ENCODE measurements at regions not wholly inside any gene's neighbourhood (a gene's known extent, or its start where the extent isn't known, plus 50 kb on each side); places are given as distances from the start of the nearest gene placed in this dataset.
A peak's percentile ranks its signal among the peaks of the same experiment; 100 is the strongest.

- Histone ChIP-seq H3K4me3 (no peak overlapping the region), H3K27ac (no peak overlapping the region), H3K27me3 (no peaks in the 10 kb centered on the region), H3K9me3 (no peaks in the 10 kb centered on the region), H3K4me1 (peaks cover 0 to 4% (median 0%) of the 10 kb centered on the region in 4 donors), H3K36me3 (no peaks in the 10 kb centered on the region)
- no peak for DNase-seq
- intact Hi-C loops (cut with DNase I): loop anchor here (10.0 kb wide), 1 partner anchor 67 kb away; no protein-coding TSS in a partner anchor
- WGBS, 2 donors: 65 to 80% methylated on average over 2 of the region's 2 CpGs
- TF ChIP-seq POLR2AphosphoS5 (IDR thresholded peaks at IDR 0.05) (no peak), POLR2A (IDR thresholded peaks at IDR 0.05) (no peak), EP300 (IDR thresholded peaks at IDR 0.05) (no peak)
Measured at GRCh38 chr18:48477348-48477747, 61.5 kb upstream of the CTIF start.

DNA sequence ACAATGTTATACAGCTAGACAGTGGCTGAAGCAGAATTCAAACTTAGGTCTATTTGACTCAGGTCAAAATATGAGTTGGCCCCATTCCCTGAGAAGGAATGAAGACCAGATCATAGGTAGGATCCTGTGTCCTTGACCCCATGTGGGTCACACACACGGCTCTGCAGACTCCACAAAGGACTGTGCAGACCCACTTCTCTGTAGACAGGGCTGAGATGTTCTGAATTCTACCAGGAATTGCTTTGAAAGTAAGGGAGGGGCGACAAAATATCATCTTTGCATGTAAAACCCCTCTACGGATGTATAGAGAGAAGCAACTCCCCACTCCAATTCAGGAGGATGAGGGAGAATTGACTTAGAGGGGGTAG lies 62.3 kb upstream of the CTIF start:
- H3K4me1 ChIP-seq: peaks cover 0 to 4% (median 0%) of the 10 kb centered on the region in 4 donors
- no peaks in the 10 kb centered on the region for H3K27me3 ChIP-seq
- DNase-seq: no peak
- intact Hi-C loops (cut with DNase I): loop anchor here (1.0 to 10.0 kb wide), 2 partner anchors 68 to 188 kb away; no protein-coding TSS in a partner anchor
- no peak overlapping the region for H3K27ac ChIP-seq
- H3K4me3 ChIP-seq: no peak overlapping the region
- 73 to 88% methylated on average over 3 of the region's 3 CpGs for WGBS, 2 donors
- no peaks in the 10 kb centered on the region for H3K9me3 ChIP-seq
- no peak for TF ChIP-seq POLR2A (IDR thresholded peaks at IDR 0.05)
- TF ChIP-seq POLR2AphosphoS5 (IDR thresholded peaks at IDR 0.05): no peak
- no peak for TF ChIP-seq EP300 (IDR thresholded peaks at IDR 0.05)
- TF ChIP-seq, protein P1, sequence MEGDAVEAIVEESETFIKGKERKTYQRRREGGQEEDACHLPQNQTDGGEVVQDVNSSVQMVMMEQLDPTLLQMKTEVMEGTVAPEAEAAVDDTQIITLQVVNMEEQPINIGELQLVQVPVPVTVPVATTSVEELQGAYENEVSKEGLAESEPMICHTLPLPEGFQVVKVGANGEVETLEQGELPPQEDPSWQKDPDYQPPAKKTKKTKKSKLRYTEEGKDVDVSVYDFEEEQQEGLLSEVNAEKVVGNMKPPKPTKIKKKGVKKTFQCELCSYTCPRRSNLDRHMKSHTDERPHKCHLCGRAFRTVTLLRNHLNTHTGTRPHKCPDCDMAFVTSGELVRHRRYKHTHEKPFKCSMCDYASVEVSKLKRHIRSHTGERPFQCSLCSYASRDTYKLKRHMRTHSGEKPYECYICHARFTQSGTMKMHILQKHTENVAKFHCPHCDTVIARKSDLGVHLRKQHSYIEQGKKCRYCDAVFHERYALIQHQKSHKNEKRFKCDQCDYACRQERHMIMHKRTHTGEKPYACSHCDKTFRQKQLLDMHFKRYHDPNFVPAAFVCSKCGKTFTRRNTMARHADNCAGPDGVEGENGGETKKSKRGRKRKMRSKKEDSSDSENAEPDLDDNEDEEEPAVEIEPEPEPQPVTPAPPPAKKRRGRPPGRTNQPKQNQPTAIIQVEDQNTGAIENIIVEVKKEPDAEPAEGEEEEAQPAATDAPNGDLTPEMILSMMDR (IDR thresholded peaks at IDR 0.05): no peak
- H3K36me3 ChIP-seq: no peaks in the 10 kb centered on the region

- Histone ChIP-seq H3K36me3 (no peaks in the 10 kb centered on the region), H3K27ac (no peak overlapping the region), H3K4me3 (no peak overlapping the region), H3K27me3 (no peaks in the 10 kb centered on the region), H3K9me3 (no peaks in the 10 kb centered on the region), H3K4me1 (peaks cover 0 to 4% (median 0%) of the 10 kb centered on the region in 4 donors)
- intact Hi-C loops (cut with DNase I): loop anchor here (1.0 to 10.0 kb wide), 2 partner anchors 69 to 188 kb away; no protein-coding TSS in a partner anchor
- TF ChIP-seq POLR2AphosphoS5 (IDR thresholded peaks at IDR 0.05) (peak in 1 of 4 donors; percentile 11), POLR2A (IDR thresholded peaks at IDR 0.05) (no peak)
- TF ChIP-seq, protein P1 (IDR thresholded peaks at IDR 0.05): peak; percentile 43 to 88 (median 78)
- DNase-seq: no peak
- 30 to 41% methylated on average over 8 of the region's 8 CpGs for WGBS, 2 donors
Measured at GRCh38 chr18:48475635-48476549, 62.9 kb upstream of the CTIF start.

GRCh38 chr18:48473816-48474215 lies 64.6 kb upstream of the ZBTB7C start:
- no peak overlapping the region for H3K27ac ChIP-seq
- DNase-seq: no peak
- TF ChIP-seq, protein P1 (IDR thresholded peaks at IDR 0.05): no peak
- no peak for TF ChIP-seq POLR2A (IDR thresholded peaks at IDR 0.05)
- TF ChIP-seq POLR2AphosphoS5 (IDR thresholded peaks at IDR 0.05): no peak
- TF ChIP-seq EP300 (IDR thresholded peaks at IDR 0.05): no peak
- WGBS, 2 donors: 92 to 94% methylated on average over 1 of the region's 1 CpG
- intact Hi-C loops (cut with DNase I): loop anchor here (10.0 kb wide), 1 partner anchor 71 kb away; no protein-coding TSS in a partner anchor
- no peaks in the 10 kb centered on the region for H3K9me3 ChIP-seq
- no peaks in the 10 kb centered on the region for H3K27me3 ChIP-seq
- no peaks in the 10 kb centered on the region for H3K36me3 ChIP-seq
- no peak overlapping the region for H3K4me3 ChIP-seq
- H3K4me1 ChIP-seq: peaks cover 0 to 4% (median 0%) of the 10 kb centered on the region in 4 donors

DNA sequence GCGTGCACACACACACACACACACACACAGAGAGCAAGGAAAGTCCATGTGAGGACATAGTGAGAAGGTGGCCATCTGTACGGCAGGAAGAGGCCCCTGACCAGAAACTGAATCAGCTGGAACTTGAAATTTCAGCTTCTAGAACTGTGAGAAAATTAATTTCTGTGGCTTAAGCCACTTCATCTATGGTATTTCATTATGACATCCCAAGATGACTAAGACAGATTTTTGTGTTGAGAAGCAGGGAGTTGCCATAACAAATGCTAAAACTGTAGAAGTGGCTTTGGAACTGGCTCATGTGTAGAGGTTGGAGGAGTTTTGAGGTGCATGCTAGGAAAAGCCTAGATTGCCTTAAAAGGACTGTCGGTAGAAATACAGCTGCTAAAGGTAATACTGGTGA lies 63.4 kb upstream of the ZBTB7C start:
- Histone ChIP-seq H3K9me3 (no peaks in the 10 kb centered on the region), H3K4me1 (peaks cover 0 to 4% (median 0%) of the 10 kb centered on the region in 4 donors), H3K36me3 (no peaks in the 10 kb centered on the region), H3K4me3 (no peak overlapping the region), H3K27me3 (no peaks in the 10 kb centered on the region), H3K27ac (no peak overlapping the region)
- no peak for DNase-seq
- intact Hi-C loops (cut with DNase I): loop anchor here (10.0 kb wide), 1 partner anchor 72 kb away; no protein-coding TSS in a partner anchor
- no peak for TF ChIP-seq EP300 (IDR thresholded peaks at IDR 0.05)
- TF ChIP-seq, protein P1 (IDR thresholded peaks at IDR 0.05): no peak
- TF ChIP-seq POLR2A (IDR thresholded peaks at IDR 0.05): no peak
- TF ChIP-seq POLR2AphosphoS5 (IDR thresholded peaks at IDR 0.05): no peak
- 63 to 80% methylated on average over 3 of the region's 3 CpGs for WGBS, 2 donors

All from sigmoid colon (tissue), 6 donors.